ENCODE measurements at regions not wholly inside any gene's neighbourhood (a gene's known extent, or its start where the extent isn't known, plus 50 kb on each side); places are given as distances from the start of the nearest gene placed in this dataset.

DNA sequence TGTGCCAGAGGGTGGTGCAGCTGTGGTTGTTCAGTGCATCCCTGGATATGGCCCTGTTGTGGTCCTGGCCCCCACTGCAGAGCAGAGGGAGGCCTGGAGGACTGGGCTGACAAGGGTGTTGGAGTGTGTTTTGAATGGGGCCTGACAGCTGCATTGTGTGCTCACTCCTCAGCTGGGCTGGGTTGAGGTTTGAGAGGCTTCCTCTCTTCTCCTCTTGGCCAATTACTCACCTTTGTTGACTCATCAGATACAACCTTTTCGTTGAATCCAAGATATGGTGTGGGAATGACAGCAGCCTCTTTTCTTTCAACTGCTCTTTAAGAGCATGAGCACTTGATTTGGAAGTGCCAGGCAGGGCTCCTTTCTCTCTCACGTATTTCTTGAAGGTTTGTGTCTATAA is 228.5 kb upstream of the COBL start:
- TF ChIP-seq, protein P1, sequence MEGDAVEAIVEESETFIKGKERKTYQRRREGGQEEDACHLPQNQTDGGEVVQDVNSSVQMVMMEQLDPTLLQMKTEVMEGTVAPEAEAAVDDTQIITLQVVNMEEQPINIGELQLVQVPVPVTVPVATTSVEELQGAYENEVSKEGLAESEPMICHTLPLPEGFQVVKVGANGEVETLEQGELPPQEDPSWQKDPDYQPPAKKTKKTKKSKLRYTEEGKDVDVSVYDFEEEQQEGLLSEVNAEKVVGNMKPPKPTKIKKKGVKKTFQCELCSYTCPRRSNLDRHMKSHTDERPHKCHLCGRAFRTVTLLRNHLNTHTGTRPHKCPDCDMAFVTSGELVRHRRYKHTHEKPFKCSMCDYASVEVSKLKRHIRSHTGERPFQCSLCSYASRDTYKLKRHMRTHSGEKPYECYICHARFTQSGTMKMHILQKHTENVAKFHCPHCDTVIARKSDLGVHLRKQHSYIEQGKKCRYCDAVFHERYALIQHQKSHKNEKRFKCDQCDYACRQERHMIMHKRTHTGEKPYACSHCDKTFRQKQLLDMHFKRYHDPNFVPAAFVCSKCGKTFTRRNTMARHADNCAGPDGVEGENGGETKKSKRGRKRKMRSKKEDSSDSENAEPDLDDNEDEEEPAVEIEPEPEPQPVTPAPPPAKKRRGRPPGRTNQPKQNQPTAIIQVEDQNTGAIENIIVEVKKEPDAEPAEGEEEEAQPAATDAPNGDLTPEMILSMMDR (IDR thresholded peaks at IDR 0.05; ENCODE audit: insufficient read depth, low read depth, low read length): no peak
- TF ChIP-seq EZH2 (IDR thresholded peaks at IDR 0.05; ENCODE audit: insufficient read depth, low read length): no peak

Data from astrocyte (in vitro differentiated cells and primary cell).